Nephron (organoid): ENCODE measurements at regions not wholly inside any gene's neighbourhood (a gene's known extent, or its start where the extent isn't known, plus 50 kb on each side); places are given as distances from the start of the nearest gene placed in this dataset.

ENCODE experiments used
- H3K27ac Mint-ChIP-seq, 3 experiments: 2 replicates each; pipeline ENCODE4 v1.8.0; 2020; ENCODE audit warnings: mixed read lengths in 3 of 3, mild to moderate bottlenecking in 2 of 3, moderate library complexity in 1 of 3
- H3K27me3 Mint-ChIP-seq: 2 replicates; pipeline ENCODE4 v1.8.0; 2021; ENCODE audit warnings: low read depth, mild to moderate bottlenecking, moderate library complexity, mixed read lengths
- H3K36me3 Mint-ChIP-seq: 2 replicates; pipeline ENCODE4 v1.8.0; 2020; ENCODE audit warnings: low read depth, mixed read lengths
- H3K4me1 Mint-ChIP-seq: 2 replicates; pipeline ENCODE4 v1.8.0; 2020; ENCODE audit warnings: mixed read lengths
- H3K4me3 Mint-ChIP-seq, 3 experiments: 2 replicates each; pipeline ENCODE4 v1.8.0; 2020; ENCODE audit warnings: mild to moderate bottlenecking in 3 of 3, mixed read lengths in 3 of 3, moderate library complexity in 2 of 3
- H3K9me3 Mint-ChIP-seq: 2 replicates; pipeline ENCODE4 v1.8.0; 2020; ENCODE audit warnings: mixed read lengths
- TF ChIP-seq, protein P1 (sequence below), 3 experiments: fragments of 200-600 bp; sonication (generic); IDR thresholded peaks; one replicate each; pipeline ENCODE4 v1.5.0; 2021; ENCODE audit warnings: antibody characterized with exemption in 3 of 3; ENCODE audit not compliant: unreplicated experiment in 3 of 3

GRCh38 chr3:22263042-22263441 is 512.0 kb upstream of the ZNF385D start:
- Mint-ChIP-seq H3K9me3 (no peaks in the 10 kb centered on the region), H3K4me3 (no peak overlapping the region), H3K36me3 (no peaks in the 10 kb centered on the region), H3K27me3 (no peaks in the 10 kb centered on the region), H3K27ac (no peak overlapping the region), H3K4me1 (no peaks in the 10 kb centered on the region)
- TF ChIP-seq, protein P1, sequence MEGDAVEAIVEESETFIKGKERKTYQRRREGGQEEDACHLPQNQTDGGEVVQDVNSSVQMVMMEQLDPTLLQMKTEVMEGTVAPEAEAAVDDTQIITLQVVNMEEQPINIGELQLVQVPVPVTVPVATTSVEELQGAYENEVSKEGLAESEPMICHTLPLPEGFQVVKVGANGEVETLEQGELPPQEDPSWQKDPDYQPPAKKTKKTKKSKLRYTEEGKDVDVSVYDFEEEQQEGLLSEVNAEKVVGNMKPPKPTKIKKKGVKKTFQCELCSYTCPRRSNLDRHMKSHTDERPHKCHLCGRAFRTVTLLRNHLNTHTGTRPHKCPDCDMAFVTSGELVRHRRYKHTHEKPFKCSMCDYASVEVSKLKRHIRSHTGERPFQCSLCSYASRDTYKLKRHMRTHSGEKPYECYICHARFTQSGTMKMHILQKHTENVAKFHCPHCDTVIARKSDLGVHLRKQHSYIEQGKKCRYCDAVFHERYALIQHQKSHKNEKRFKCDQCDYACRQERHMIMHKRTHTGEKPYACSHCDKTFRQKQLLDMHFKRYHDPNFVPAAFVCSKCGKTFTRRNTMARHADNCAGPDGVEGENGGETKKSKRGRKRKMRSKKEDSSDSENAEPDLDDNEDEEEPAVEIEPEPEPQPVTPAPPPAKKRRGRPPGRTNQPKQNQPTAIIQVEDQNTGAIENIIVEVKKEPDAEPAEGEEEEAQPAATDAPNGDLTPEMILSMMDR (IDR thresholded peaks at IDR 0.05; ENCODE audit: unreplicated experiment in 3 of 3): no peak

DNA sequence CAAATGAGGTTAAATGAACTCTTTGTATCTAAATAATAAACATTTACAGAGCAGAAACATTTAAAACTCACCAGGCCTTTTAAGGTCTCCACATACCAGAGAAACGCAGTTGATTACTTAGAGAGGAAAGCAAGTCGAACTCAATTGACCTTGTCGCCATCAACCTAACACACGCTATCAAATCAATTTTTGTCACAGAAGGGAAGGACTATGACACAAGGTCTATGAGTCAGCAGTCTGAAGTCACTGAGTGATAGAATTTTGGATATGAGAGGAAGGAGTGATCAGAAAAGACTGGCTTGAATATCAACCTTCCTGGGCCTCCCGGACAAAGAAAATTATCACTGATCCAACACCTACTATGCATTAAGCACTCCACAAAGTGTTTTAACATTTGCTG is 514.4 kb upstream of the ZNF385D start:
- TF ChIP-seq, protein P1 (IDR thresholded peaks at IDR 0.05; ENCODE audit: unreplicated experiment in 3 of 3): no peak
- no peaks in the 10 kb centered on the region for H3K27me3 Mint-ChIP-seq
- H3K36me3 Mint-ChIP-seq: no peaks in the 10 kb centered on the region
- no peak overlapping the region for H3K27ac Mint-ChIP-seq
- H3K4me1 Mint-ChIP-seq: peaks cover 6% of the 10 kb centered on the region
- no peak overlapping the region for H3K4me3 Mint-ChIP-seq
- no peaks in the 10 kb centered on the region for H3K9me3 Mint-ChIP-seq

- H3K9me3 Mint-ChIP-seq: no peaks in the 10 kb centered on the region
- H3K36me3 Mint-ChIP-seq: no peaks in the 10 kb centered on the region
- TF ChIP-seq, protein P1 (IDR thresholded peaks at IDR 0.05; ENCODE audit: unreplicated experiment in 3 of 3): no peak
- no peak overlapping the region for H3K4me3 Mint-ChIP-seq
- H3K27me3 Mint-ChIP-seq: no peaks in the 10 kb centered on the region
- H3K4me1 Mint-ChIP-seq: peaks cover 6% of the 10 kb centered on the region
- H3K27ac Mint-ChIP-seq: no peak overlapping the region
These were observed 518.8 kb upstream of the ZNF385D start for GRCh38 chr3:22269831-22270230.

DNA sequence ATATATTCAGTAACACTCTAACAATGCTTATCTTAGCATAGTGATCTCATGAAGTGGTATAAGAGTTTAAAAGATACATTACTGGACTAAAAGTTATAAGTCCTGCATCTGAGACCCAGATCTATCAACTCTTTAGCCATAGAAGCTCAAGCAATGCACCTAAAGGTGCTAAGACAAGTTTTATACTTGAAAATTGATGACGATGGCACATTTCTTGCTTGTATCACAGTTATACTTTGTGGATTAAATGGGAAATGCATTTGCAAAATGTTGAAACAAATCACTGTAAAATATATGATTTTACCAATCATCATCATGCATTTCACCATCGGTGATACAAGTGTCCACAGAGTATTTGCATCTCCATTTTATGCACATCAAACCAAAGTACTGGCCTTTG is 525.3 kb upstream of the ZNF385D start:
- Mint-ChIP-seq H3K36me3 (no peaks in the 10 kb centered on the region), H3K27me3 (no peaks in the 10 kb centered on the region), H3K9me3 (no peaks in the 10 kb centered on the region), H3K4me1 (no peaks in the 10 kb centered on the region), H3K27ac (no peak overlapping the region), H3K4me3 (no peak overlapping the region)
- TF ChIP-seq, protein P1 (IDR thresholded peaks at IDR 0.05; ENCODE audit: unreplicated experiment in 3 of 3): no peak

- TF ChIP-seq, protein P1 (IDR thresholded peaks at IDR 0.05; ENCODE audit: unreplicated experiment in 3 of 3): no peak
- Mint-ChIP-seq H3K27ac (no peak overlapping the region), H3K36me3 (no peaks in the 10 kb centered on the region), H3K9me3 (no peaks in the 10 kb centered on the region), H3K4me3 (no peak overlapping the region), H3K27me3 (no peaks in the 10 kb centered on the region), H3K4me1 (no peaks in the 10 kb centered on the region)
These were observed 533.5 kb upstream of the ZNF385D start for GRCh38 chr3:22284559-22284958.

GRCh38 chr3:22288756-22289155 is 537.7 kb upstream of the ZNF385D start:
- H3K27ac Mint-ChIP-seq: no peak overlapping the region
- H3K4me3 Mint-ChIP-seq: no peak overlapping the region
- TF ChIP-seq, protein P1 (IDR thresholded peaks at IDR 0.05; ENCODE audit: unreplicated experiment in 3 of 3): no peak
- H3K9me3 Mint-ChIP-seq: no peaks in the 10 kb centered on the region
- H3K36me3 Mint-ChIP-seq: no peaks in the 10 kb centered on the region
- peaks cover 5% of the 10 kb centered on the region for H3K4me1 Mint-ChIP-seq
- no peaks in the 10 kb centered on the region for H3K27me3 Mint-ChIP-seq
